HUES48 (cell line): ENCODE measurements at regions not wholly inside any gene's neighbourhood (a gene's known extent, or its start where the extent isn't known, plus 50 kb on each side); places are given as distances from the start of the nearest gene placed in this dataset.
"Not testable (repeated sequence)": the region's sequence is repeated elsewhere in the genome, so short reads cannot be mapped to it uniquely, and the experiment has no call there.

Experiments used
- H3K27ac ChIP-seq: one replicate; pipeline ENCODE4 v1.7.0; 2013; ENCODE audit warnings: low read depth, low read length, inconsistent platforms
- H3K27me3 ChIP-seq: 2 replicates; pipeline ENCODE4 v1.6.1; 2013; ENCODE audit warnings: mild to moderate bottlenecking, low read length; ENCODE audit not compliant: control insufficient read depth, insufficient read depth
- H3K36me3 ChIP-seq: 2 replicates; pipeline ENCODE4 v1.6.1; 2013; ENCODE audit warnings: low read length; ENCODE audit not compliant: control insufficient read depth, insufficient read depth
- H3K4me1 ChIP-seq: 2 replicates; pipeline ENCODE4 v1.6.1; 2013; ENCODE audit warnings: mild to moderate bottlenecking, low read length; ENCODE audit not compliant: control insufficient read depth, insufficient read depth
- H3K4me3 ChIP-seq: 2 replicates; pipeline ENCODE4 v1.5.1; 2013; ENCODE audit warnings: mild to moderate bottlenecking, low read depth, low read length
- H3K9ac ChIP-seq: 2 replicates; pipeline ENCODE4 v1.6.1; 2013; ENCODE audit warnings: mild to moderate bottlenecking, low read depth, low read length, moderate library complexity
- H3K9me3 ChIP-seq: 2 replicates; pipeline ENCODE4 v1.6.1; 2013; ENCODE audit warnings: low read length; ENCODE audit not compliant: control insufficient read depth, insufficient read depth

- no peak overlapping the region for H3K4me3 ChIP-seq
- H3K27me3 ChIP-seq = no peaks in the 10 kb centered on the region
- H3K9ac ChIP-seq = no peak overlapping the region
- no peaks in the 10 kb centered on the region for H3K36me3 ChIP-seq
- peaks cover 3% of the 10 kb centered on the region; the same call in 1 of the 2 replicates for H3K4me1 ChIP-seq
- no peak overlapping the region for H3K27ac ChIP-seq
- H3K9me3 ChIP-seq = no peaks in the 10 kb centered on the region
Observed at GRCh38 chrX:138853936-138854335, 142.4 kb upstream of the FGF13 start.

- Histone ChIP-seq H3K9me3 (no peaks in the 10 kb centered on the region), H3K27ac (no peak overlapping the region), H3K27me3 (no peaks in the 10 kb centered on the region), H3K9ac (no peak overlapping the region), H3K36me3 (no peaks in the 10 kb centered on the region), H3K4me3 (no peak overlapping the region), H3K4me1 (no peaks in the 10 kb centered on the region)
Observed at GRCh38 chrX:138849521-138849920, 138.0 kb upstream of the FGF13 start.

- Histone ChIP-seq H3K27ac (no peak overlapping the region), H3K4me3 (no peak overlapping the region), H3K27me3 (no peaks in the 10 kb centered on the region), H3K9ac (no peak overlapping the region), H3K4me1 (no peaks in the 10 kb centered on the region), H3K9me3 (no peaks in the 10 kb centered on the region), H3K36me3 (no peaks in the 10 kb centered on the region)
Observed at GRCh38 chrX:138847930-138848329, 136.4 kb upstream of the FGF13 start.

- no peak overlapping the region for H3K9ac ChIP-seq
- no peaks in the 10 kb centered on the region for H3K36me3 ChIP-seq
- H3K4me3 ChIP-seq = no peak overlapping the region
- no peak overlapping the region for H3K27ac ChIP-seq
- H3K27me3 ChIP-seq = peaks cover 4% of the 10 kb centered on the region
- no peaks in the 10 kb centered on the region for H3K4me1 ChIP-seq
- no peaks in the 10 kb centered on the region for H3K9me3 ChIP-seq
Observed at GRCh38 chrX:138845786-138846185, 134.3 kb upstream of the FGF13 start.

GRCh38 chrX:138807400-138807799 lies 95.9 kb upstream of the FGF13 start:
- H3K9ac ChIP-seq, H3K4me1 ChIP-seq, H3K36me3 ChIP-seq, H3K9me3 ChIP-seq, H3K27ac ChIP-seq, H3K4me3 ChIP-seq, H3K27me3 ChIP-seq: not testable (repeated sequence)

GRCh38 chrX:138794246-138794645 lies 82.7 kb upstream of the FGF13 start:
- Histone ChIP-seq H3K4me1 (no peaks in the 10 kb centered on the region), H3K27ac (no peak overlapping the region), H3K27me3 (no peaks in the 10 kb centered on the region), H3K9me3 (no peaks in the 10 kb centered on the region), H3K36me3 (no peaks in the 10 kb centered on the region), H3K9ac (no peak overlapping the region), H3K4me3 (no peak overlapping the region)

DNA sequence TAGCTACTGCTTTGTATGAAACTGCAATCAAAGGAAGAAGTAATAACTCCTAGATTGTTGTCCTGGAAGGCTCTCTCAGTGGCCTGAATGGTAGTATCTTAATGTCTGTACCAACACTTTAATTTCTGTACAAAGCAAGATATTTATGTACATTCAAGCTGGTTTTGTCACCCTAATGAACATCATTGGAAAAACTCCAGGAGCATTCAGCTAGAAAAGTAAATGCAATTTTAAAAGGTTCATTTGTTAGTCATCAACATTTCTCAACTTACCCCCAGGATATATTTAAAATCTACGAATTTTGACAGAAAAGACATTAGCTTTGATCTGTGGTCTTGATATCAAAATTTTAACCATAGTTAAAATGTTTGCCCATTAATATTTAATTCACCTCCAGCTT lies 80.0 kb upstream of the FGF13 start:
- Histone ChIP-seq H3K27ac (no peak overlapping the region), H3K4me1 (no peaks in the 10 kb centered on the region), H3K4me3 (no peak overlapping the region), H3K27me3 (no peaks in the 10 kb centered on the region), H3K9ac (no peak overlapping the region), H3K9me3 (no peaks in the 10 kb centered on the region), H3K36me3 (no peaks in the 10 kb centered on the region)

GRCh38 chrX:138788771-138789170 lies 77.3 kb upstream of the FGF13 start:
- no peak overlapping the region for H3K27ac ChIP-seq
- H3K4me1 ChIP-seq = no peaks in the 10 kb centered on the region
- no peak overlapping the region for H3K9ac ChIP-seq
- no peaks in the 10 kb centered on the region for H3K9me3 ChIP-seq
- H3K36me3 ChIP-seq = no peaks in the 10 kb centered on the region
- H3K27me3 ChIP-seq = no peaks in the 10 kb centered on the region; the same call in 1 of the 2 replicates
- no peak overlapping the region for H3K4me3 ChIP-seq

- H3K9ac ChIP-seq = peak overlapping the region; percentile 51; the same call in 1 of the 2 replicates
- not testable (repeated sequence) for H3K4me1 ChIP-seq, H3K4me3 ChIP-seq, H3K27me3 ChIP-seq, H3K27ac ChIP-seq, H3K36me3 ChIP-seq, H3K9me3 ChIP-seq
Observed at GRCh38 chrX:138778576-138778909, 67.0 kb upstream of the FGF13 start.

DNA sequence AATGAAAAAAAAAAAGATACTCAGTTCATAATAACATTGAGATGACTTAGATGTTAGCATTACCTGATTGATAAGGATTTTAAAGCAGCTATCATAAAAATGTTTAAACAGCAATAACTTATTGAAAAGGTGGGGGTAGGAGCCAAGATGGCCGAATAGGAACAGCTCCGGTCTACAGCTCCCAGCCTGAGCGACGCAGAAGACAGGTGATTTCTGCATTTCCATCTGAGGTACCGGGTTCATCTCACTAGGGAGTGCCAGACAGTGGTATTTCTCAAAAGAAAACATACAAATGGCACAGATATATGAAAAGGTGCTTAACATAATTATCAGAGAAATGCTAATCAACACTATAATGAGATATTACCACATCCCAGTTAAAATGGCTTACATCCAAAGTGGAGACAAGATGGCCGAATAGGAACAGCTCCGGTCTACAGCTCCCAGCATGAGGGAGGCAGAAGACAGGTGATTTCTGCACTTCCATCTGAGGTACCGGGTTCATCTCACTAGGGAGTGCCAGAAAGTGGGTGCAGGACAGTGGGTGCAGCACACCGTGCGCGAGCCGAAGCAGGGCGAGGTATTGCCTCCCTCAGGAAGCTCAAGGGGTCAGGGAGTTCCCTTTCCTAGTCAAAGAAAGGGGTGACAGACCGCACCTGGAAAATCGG lies 66.5 kb upstream of the FGF13 start:
- not testable (repeated sequence) for H3K36me3 ChIP-seq, H3K9me3 ChIP-seq, H3K4me1 ChIP-seq, H3K4me3 ChIP-seq, H3K27me3 ChIP-seq, H3K27ac ChIP-seq
- peak overlapping the region; percentile 51; the same call in 1 of the 2 replicates for H3K9ac ChIP-seq

DNA sequence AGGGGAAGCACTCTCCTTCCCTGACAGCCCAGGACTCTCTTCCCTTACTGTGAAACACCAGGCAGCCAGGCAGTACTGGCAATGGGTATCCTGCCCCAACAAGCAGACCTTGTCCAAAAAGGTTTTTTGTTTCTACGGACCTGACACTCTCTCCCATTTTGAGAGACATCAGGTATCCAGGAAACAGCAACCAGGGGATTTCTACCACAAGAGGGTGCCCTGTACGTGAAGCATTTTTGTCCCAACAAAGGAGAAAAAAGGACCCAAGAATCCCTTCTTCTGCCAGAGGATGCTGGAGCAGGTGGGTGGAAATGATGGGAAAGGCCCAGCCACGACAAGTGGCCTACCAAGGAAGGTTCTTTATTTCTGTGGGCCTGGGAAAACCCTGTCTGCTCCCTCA lies 65.7 kb upstream of the FGF13 start:
- H3K27ac ChIP-seq = no peak overlapping the region
- no peak overlapping the region for H3K9ac ChIP-seq
- H3K36me3 ChIP-seq = no peaks in the 10 kb centered on the region
- H3K9me3 ChIP-seq = no peaks in the 10 kb centered on the region
- H3K4me1 ChIP-seq = no peaks in the 10 kb centered on the region
- H3K4me3 ChIP-seq = no peak overlapping the region
- H3K27me3 ChIP-seq = no peaks in the 10 kb centered on the region

DNA sequence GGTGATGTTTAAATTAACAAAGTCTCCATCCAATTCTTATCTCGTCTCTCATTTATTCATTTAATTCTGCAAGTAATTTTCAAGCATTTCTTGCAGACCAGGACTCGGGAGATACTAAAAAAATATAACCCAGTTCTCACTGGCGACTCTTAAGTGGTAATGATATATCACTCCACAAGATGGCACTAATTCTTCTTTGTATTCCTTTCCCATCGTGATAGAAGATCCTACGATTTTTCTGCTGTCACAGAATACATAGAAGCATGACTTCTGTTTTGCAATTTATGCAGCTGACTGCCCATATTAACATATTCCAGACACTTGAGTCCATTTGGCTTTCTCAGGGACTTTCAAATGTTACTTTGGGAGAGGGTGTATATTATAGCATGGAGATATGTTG lies 64.0 kb upstream of the FGF13 start:
- no peaks in the 10 kb centered on the region for H3K36me3 ChIP-seq
- no peak overlapping the region for H3K27ac ChIP-seq
- H3K4me1 ChIP-seq = no peaks in the 10 kb centered on the region
- no peaks in the 10 kb centered on the region for H3K27me3 ChIP-seq
- no peak overlapping the region for H3K9ac ChIP-seq
- no peak overlapping the region for H3K4me3 ChIP-seq
- no peaks in the 10 kb centered on the region for H3K9me3 ChIP-seq
